ENCODE measurements at regions not wholly inside any gene's neighbourhood (a gene's known extent, or its start where the extent isn't known, plus 50 kb on each side); places are given as distances from the start of the nearest gene placed in this dataset.

DNA sequence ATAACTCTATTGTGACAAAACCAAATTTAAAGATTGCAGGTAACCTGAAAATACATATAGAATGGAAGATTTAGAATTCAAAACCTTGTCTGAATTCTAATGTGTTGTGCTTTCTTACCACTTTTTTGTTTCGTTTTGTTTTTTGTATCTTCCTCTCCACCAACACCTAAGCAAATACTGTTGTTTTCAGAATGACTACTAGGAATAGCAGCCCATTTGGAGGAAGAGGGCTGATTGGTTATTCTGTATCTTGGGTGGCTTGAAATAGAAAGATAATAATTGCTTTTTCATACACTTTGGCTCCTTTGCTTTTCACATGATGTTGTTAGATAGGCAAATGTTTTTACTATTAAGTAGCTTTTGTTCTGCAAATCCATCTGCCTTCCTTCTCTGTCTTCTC, 61.0 kb upstream of the LRRC7 start:
- H3K27me3 ChIP-seq (ENCODE audit: control insufficient read depth in 1 of 2, insufficient read depth in 2 of 2, low read length in 2 of 2) = no peaks in the 10 kb centered on the region
- WGBS, 2 donors = 51 to 74% methylated on average over 1 of the region's 1 CpG
- H3K9me3 ChIP-seq (ENCODE audit: control insufficient read depth in 2 of 2, insufficient read depth in 1 of 2, low read depth in 1 of 2, low read length in 1 of 2) = no peaks in the 10 kb centered on the region
- no peak overlapping the region for H3K4me3 ChIP-seq (ENCODE audit: low read depth in 1 of 2, low read length in 2 of 2)
- H3K4me1 ChIP-seq (ENCODE audit: control insufficient read depth in 2 of 2, insufficient read depth in 2 of 2, low read length in 1 of 2) = no peaks in the 10 kb centered on the region
- no peak overlapping the region for H3K27ac ChIP-seq (ENCODE audit: low read depth in 2 of 2, low read length in 1 of 2)
- H3K36me3 ChIP-seq (ENCODE audit: control insufficient read depth in 2 of 2, insufficient read depth in 2 of 2, low read length in 1 of 2) = no peaks in the 10 kb centered on the region

DNA sequence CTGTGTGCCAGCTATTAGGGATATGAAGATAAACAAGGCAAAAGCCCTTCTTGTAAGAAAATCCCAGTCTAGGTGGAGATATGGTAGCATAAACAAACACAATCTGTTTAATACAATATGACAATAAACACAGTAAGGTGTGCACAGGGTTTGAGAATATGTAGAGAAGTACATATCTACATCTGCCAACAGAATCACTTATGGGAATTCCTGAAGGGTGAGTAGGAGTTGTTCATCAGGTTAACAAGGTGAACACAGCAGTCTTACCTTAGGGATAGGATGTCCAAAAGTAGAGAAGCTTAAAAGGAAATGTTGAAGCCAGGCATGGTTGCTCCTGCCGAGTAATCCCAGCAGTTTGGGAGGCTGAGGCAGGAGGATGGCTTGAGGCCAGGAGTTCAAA, 57.7 kb upstream of the LRRC7 start:
- Histone ChIP-seq H3K4me1 (ENCODE audit: control insufficient read depth in 2 of 2, insufficient read depth in 2 of 2, low read length in 1 of 2) (no peaks in the 10 kb centered on the region), H3K9me3 (ENCODE audit: control insufficient read depth in 2 of 2, insufficient read depth in 1 of 2, low read depth in 1 of 2, low read length in 1 of 2) (no peaks in the 10 kb centered on the region), H3K27me3 (ENCODE audit: control insufficient read depth in 1 of 2, insufficient read depth in 2 of 2, low read length in 2 of 2) (no peaks in the 10 kb centered on the region), H3K27ac (ENCODE audit: low read depth in 2 of 2, low read length in 1 of 2) (no peak overlapping the region), H3K4me3 (ENCODE audit: low read depth in 1 of 2, low read length in 2 of 2) (no peak overlapping the region), H3K36me3 (ENCODE audit: control insufficient read depth in 2 of 2, insufficient read depth in 2 of 2, low read length in 1 of 2) (no peaks in the 10 kb centered on the region)
- WGBS, 2 donors = 82 to 93% methylated on average over 1 of the region's 1 CpG

DNA sequence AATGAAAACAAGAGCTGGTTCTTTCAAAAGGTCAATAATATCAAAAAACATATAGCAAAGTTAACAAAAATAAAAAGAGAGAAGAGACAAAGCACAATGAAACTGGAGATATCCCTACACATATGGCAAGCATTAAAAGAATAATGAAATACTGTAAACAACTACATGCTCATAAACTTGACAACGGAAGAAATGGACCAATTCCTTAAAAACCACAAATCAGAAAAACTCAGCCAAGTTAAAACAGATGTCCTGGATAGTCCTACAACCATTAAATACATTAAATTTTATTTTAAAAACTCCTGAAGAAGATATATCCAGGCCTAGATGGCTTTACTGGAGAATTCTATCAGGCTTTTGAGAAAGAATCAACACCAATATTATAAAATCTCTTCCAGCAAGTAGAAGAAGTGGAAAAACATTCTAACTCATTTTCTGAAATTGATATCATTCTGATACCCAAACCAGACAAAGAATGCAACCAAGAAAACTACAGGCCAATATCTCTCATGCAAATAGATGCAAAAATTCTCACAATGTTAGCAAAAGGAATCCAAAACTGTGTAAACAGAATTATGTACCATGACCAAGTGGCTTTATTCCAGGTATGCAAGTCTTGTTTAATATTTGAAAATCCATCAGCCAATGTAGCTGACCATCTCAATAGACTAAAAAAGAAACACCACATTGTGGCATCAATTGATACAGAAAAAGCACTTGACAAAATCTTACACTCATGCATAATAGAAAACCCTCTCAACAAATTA, 56.1 kb upstream of the LRRC7 start:
- Histone ChIP-seq H3K27me3 (ENCODE audit: control insufficient read depth in 1 of 2, insufficient read depth in 2 of 2, low read length in 2 of 2) (no peaks in the 10 kb centered on the region), H3K36me3 (ENCODE audit: control insufficient read depth in 2 of 2, insufficient read depth in 2 of 2, low read length in 1 of 2) (no peaks in the 10 kb centered on the region)
- 46 to 70% methylated on average over 1 of the region's 1 CpG for WGBS, 2 donors

DNA sequence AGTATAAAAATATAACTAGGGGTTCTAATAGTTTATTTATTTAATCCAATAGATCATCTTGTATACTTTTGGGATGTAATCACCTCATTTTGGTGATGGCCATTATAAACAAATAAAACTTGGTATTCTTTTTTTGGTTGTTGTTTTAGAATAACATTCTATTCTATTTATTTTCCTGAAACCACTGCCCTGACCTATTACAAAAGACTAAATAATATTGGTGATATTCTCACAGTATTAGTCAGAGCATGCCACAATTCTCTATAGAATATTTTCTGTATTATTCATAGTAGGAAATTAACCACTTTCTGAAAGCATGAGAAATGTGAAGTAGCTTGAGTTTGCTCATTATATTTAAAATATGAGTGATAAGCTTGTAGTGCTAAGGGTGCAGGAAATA, 54.1 kb upstream of the LRRC7 start:
- Histone ChIP-seq H3K4me1 (ENCODE audit: control insufficient read depth in 2 of 2, insufficient read depth in 2 of 2, low read length in 1 of 2) (no peaks in the 10 kb centered on the region), H3K4me3 (ENCODE audit: low read depth in 1 of 2, low read length in 2 of 2) (no peak overlapping the region), H3K9me3 (ENCODE audit: control insufficient read depth in 2 of 2, insufficient read depth in 1 of 2, low read depth in 1 of 2, low read length in 1 of 2) (no peaks in the 10 kb centered on the region), H3K36me3 (ENCODE audit: control insufficient read depth in 2 of 2, insufficient read depth in 2 of 2, low read length in 1 of 2) (no peaks in the 10 kb centered on the region), H3K27ac (ENCODE audit: low read depth in 2 of 2, low read length in 1 of 2) (no peak overlapping the region), H3K27me3 (ENCODE audit: control insufficient read depth in 1 of 2, insufficient read depth in 2 of 2, low read length in 2 of 2) (no peaks in the 10 kb centered on the region)

More for the DNA sequence above, 56.1 kb upstream of the LRRC7 start:
- H3K4me3 ChIP-seq (ENCODE audit: low read depth in 1 of 2, low read length in 2 of 2) = no peak overlapping the region
- H3K4me1 ChIP-seq (ENCODE audit: control insufficient read depth in 2 of 2, insufficient read depth in 2 of 2, low read length in 1 of 2) = no peaks in the 10 kb centered on the region
- no peak overlapping the region for H3K27ac ChIP-seq (ENCODE audit: low read depth in 2 of 2, low read length in 1 of 2)
- no peaks in the 10 kb centered on the region for H3K9me3 ChIP-seq (ENCODE audit: control insufficient read depth in 2 of 2, insufficient read depth in 1 of 2, low read depth in 1 of 2, low read length in 1 of 2)
